ENCODE measurements at regions not wholly inside any gene's neighbourhood (a gene's known extent, or its start where the extent isn't known, plus 50 kb on each side); places are given as distances from the start of the nearest gene placed in this dataset.

GRCh38 chr16:64035337-64035736, 1086.5 kb downstream of the CDH11 start:
- Histone ChIP-seq H3K27ac (no peak overlapping the region), H3K4me3 (no peak overlapping the region), H3K9me3 (no peaks in the 10 kb centered on the region), H3K27me3 (no peaks in the 10 kb centered on the region), H3K36me3 (no peaks in the 10 kb centered on the region), H3K4me1 (no peaks in the 10 kb centered on the region)
- intact Hi-C loops (cut with DNase I; ENCODE audit: low total_unique reads) = no loop called here
- no peak for DNase-seq
- no peak for TF ChIP-seq CTCF (IDR thresholded peaks at IDR 0.05)

GRCh38 chr16:64019339-64019738, 1102.5 kb downstream of the CDH11 start:
- Histone ChIP-seq H3K9me3 (no peaks in the 10 kb centered on the region), H3K4me3 (no peak overlapping the region), H3K27ac (no peak overlapping the region), H3K4me1 (no peaks in the 10 kb centered on the region), H3K27me3 (no peaks in the 10 kb centered on the region), H3K36me3 (no peaks in the 10 kb centered on the region)
- no peak for DNase-seq
- intact Hi-C loops (cut with DNase I; ENCODE audit: low total_unique reads) = no loop called here
- no peak for TF ChIP-seq CTCF (IDR thresholded peaks at IDR 0.05)

GRCh38 chr16:64017796-64018195, 1104.1 kb downstream of the CDH11 start:
- intact Hi-C loops (cut with DNase I; ENCODE audit: low total_unique reads) = no loop called here
- no peaks in the 10 kb centered on the region for H3K27me3 ChIP-seq
- TF ChIP-seq CTCF (IDR thresholded peaks at IDR 0.05) = no peak
- no peak overlapping the region for H3K27ac ChIP-seq
- no peaks in the 10 kb centered on the region for H3K4me1 ChIP-seq
- no peaks in the 10 kb centered on the region for H3K9me3 ChIP-seq
- H3K4me3 ChIP-seq = no peak overlapping the region
- no peak for DNase-seq
- H3K36me3 ChIP-seq = no peaks in the 10 kb centered on the region

GRCh38 chr16:64013856-64014255, 1108.0 kb downstream of the CDH11 start:
- intact Hi-C loops (cut with DNase I; ENCODE audit: low total_unique reads) = no loop called here
- no peak for DNase-seq
- no peaks in the 10 kb centered on the region for H3K27me3 ChIP-seq

GRCh38 chr16:64012166-64012565, 1109.7 kb downstream of the CDH11 start:
- Histone ChIP-seq H3K4me3 (no peak overlapping the region), H3K4me1 (no peaks in the 10 kb centered on the region), H3K27me3 (no peaks in the 10 kb centered on the region), H3K27ac (no peak overlapping the region), H3K36me3 (no peaks in the 10 kb centered on the region), H3K9me3 (no peaks in the 10 kb centered on the region)
- no peak for TF ChIP-seq CTCF (IDR thresholded peaks at IDR 0.05)
- intact Hi-C loops (cut with DNase I; ENCODE audit: low total_unique reads) = no loop called here
- DNase-seq = no peak

More at GRCh38 chr16:64013856-64014255, 1108.0 kb downstream of the CDH11 start:
- TF ChIP-seq CTCF (IDR thresholded peaks at IDR 0.05) = no peak
- H3K27ac ChIP-seq = no peak overlapping the region
- no peaks in the 10 kb centered on the region for H3K9me3 ChIP-seq
- H3K4me1 ChIP-seq = no peaks in the 10 kb centered on the region
- no peak overlapping the region for H3K4me3 ChIP-seq
- H3K36me3 ChIP-seq = no peaks in the 10 kb centered on the region

- no peaks in the 10 kb centered on the region for H3K4me1 ChIP-seq
- DNase-seq = no peak
- H3K27me3 ChIP-seq = no peaks in the 10 kb centered on the region
- no peaks in the 10 kb centered on the region for H3K36me3 ChIP-seq
- H3K27ac ChIP-seq = no peak overlapping the region
- no peaks in the 10 kb centered on the region for H3K9me3 ChIP-seq
- no peak for TF ChIP-seq CTCF (IDR thresholded peaks at IDR 0.05)
- intact Hi-C loops (cut with DNase I; ENCODE audit: low total_unique reads) = no loop called here
- H3K4me3 ChIP-seq = no peak overlapping the region
These were observed 1110.2 kb downstream of the CDH11 start for GRCh38 chr16:64011650-64012049.

All from tibial artery (tissue), 4 donors.